ENCODE measurements at regions not wholly inside any gene's neighbourhood (a gene's known extent, or its start where the extent isn't known, plus 50 kb on each side); places are given as distances from the start of the nearest gene placed in this dataset.
"Not testable (repeated sequence)": the region's sequence is repeated elsewhere in the genome, so short reads cannot be mapped to it uniquely, and the experiment has no call there.

DNA sequence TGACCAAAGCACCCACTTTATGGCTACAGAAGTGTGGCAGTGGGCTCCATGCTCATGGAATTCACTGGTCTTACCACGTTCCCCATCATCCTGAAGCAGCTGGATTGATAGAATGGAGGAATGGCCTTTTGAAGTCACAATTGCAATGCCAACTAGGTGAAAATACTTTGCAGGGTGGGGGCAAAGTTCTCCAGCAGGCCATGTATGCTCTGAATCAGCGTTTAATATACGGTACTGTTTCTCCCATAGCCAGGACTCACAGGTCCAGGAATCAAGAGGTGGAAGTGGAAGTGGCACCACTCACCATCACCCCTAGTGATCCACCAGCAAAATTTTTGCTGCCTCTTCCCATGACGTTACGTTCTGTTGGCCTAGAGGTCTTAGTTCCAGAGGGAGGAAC is 60.5 kb upstream of the GMDS start:
- Histone ChIP-seq H3K27me3 (ENCODE audit: control insufficient read depth in 2 of 2, insufficient read depth in 2 of 2, low read length in 2 of 2) (no peaks in the 10 kb centered on the region), H3K9ac (ENCODE audit: low read depth in 1 of 2, low read length in 2 of 2) (no peak overlapping the region), H3K9me3 (ENCODE audit: control insufficient read depth in 2 of 2, low read length in 2 of 2) (no peaks in the 10 kb centered on the region), H3K4me1 (ENCODE audit: control insufficient read depth in 2 of 2, insufficient read depth in 2 of 2, low read length in 2 of 2) (peaks cover 0 to 13% of the 10 kb centered on the region in 2 donors), H3K36me3 (ENCODE audit: control insufficient read depth in 2 of 2, insufficient read depth in 2 of 2, low read length in 2 of 2) (no peaks in the 10 kb centered on the region), H3K27ac (ENCODE audit: low read depth in 2 of 2, low read length in 2 of 2) (no peak overlapping the region), H3K4me3 (ENCODE audit: low read length in 2 of 2) (no peak overlapping the region)

DNA sequence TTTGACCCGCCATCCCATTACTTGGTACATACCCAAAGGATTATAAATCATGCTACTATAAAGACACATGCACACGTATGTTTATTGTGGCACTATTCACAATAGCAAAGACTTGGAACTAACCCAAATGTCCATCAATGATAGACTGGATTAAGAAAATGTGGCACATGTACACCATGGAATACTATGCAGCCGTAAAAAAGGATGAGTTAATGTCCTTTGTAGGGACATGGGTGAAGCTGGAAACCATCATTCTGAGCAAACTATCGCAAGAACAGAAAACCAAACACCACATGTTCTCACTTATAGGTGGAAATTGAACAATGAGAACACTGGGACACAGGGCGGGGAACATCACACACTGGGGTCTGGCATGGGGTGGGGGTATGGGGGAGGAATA is 57.1 kb upstream of the GMDS start:
- H3K27me3 ChIP-seq (ENCODE audit: control insufficient read depth in 2 of 2, insufficient read depth in 2 of 2, low read length in 2 of 2); H3K9ac ChIP-seq (ENCODE audit: low read depth in 1 of 2, low read length in 2 of 2): not testable (repeated sequence)

DNA sequence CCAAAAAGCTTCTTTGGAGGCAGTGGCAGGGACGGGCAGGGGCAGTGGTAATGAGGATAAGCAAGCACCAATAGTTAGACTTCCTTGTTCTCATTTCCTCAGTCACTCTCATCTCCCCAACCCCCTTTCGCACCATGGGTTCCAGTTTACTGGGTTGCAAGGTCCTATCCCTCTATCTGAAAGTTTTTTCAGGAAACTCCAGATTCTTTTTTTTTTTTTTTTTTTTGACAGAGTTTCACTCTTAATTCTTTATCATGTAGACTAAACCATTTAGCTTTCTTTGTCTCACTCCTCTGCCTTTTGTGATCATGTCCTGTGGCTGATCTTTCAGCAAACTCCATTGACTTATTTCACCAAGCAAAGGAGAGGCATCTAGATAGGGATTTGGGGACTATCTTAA is 51.4 kb upstream of the GMDS start:
- no peak overlapping the region for H3K9ac ChIP-seq (ENCODE audit: low read depth in 1 of 2, low read length in 2 of 2)
- no peaks in the 10 kb centered on the region for H3K27me3 ChIP-seq (ENCODE audit: control insufficient read depth in 2 of 2, insufficient read depth in 2 of 2, low read length in 2 of 2)
- no peak overlapping the region for H3K27ac ChIP-seq (ENCODE audit: low read depth in 2 of 2, low read length in 2 of 2)
- peaks cover 0 to 3% of the 10 kb centered on the region in 2 donors for H3K9me3 ChIP-seq (ENCODE audit: control insufficient read depth in 2 of 2, low read length in 2 of 2)
- no peaks in the 10 kb centered on the region for H3K4me1 ChIP-seq (ENCODE audit: control insufficient read depth in 2 of 2, insufficient read depth in 2 of 2, low read length in 2 of 2)
- H3K4me3 ChIP-seq (ENCODE audit: low read length in 2 of 2), result no peak overlapping the region
- no peaks in the 10 kb centered on the region for H3K36me3 ChIP-seq (ENCODE audit: control insufficient read depth in 2 of 2, insufficient read depth in 2 of 2, low read length in 2 of 2)

More for the DNA sequence above, 57.1 kb upstream of the GMDS start:
- not testable (repeated sequence) for H3K4me3 ChIP-seq (ENCODE audit: low read length in 2 of 2); H3K36me3 ChIP-seq (ENCODE audit: control insufficient read depth in 2 of 2, insufficient read depth in 2 of 2, low read length in 2 of 2); H3K9me3 ChIP-seq (ENCODE audit: control insufficient read depth in 2 of 2, low read length in 2 of 2); H3K27ac ChIP-seq (ENCODE audit: low read depth in 2 of 2, low read length in 2 of 2); H3K4me1 ChIP-seq (ENCODE audit: control insufficient read depth in 2 of 2, insufficient read depth in 2 of 2, low read length in 2 of 2)

All from mucosa of rectum (tissue), 2 donors.